Caki2 (cell line): ENCODE measurements at regions not wholly inside any gene's neighbourhood (a gene's known extent, or its start where the extent isn't known, plus 50 kb on each side); places are given as distances from the start of the nearest gene placed in this dataset.

Experiments used
- DNase-seq: peaks from one replicate; pipeline ENCODE4 v3.0.0-alpha.2; 2015; ENCODE audit warnings: low read depth
- in situ Hi-C: cut with HindIII; loops from 2 replicates; pipeline ENCODE4 v1.10.0; 2016; ENCODE audit warnings: low sequenced_read_pairs, low pct_unique_long_range_greater_than_20kb, mixed read lengths

DNA sequence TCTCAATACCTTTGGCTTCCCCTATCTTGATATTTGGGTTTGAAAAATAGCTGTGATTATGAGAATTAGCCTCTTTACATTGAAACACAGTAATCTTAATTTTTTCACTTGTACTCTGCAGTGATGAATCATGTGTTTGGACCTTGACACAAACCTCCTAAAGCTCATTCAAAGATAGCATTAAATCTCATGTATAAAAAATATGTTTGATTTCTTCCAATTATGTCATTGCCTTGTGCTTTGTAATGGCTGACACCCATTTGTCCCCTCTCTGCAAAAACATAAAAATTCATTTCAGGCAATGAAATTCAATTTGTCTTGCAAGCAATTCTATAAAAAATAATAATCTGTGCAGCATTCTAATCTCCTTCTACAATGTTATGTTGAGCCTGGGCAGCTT lies 422.4 kb upstream of the BOD1L1 start:
- no peak for DNase-seq
- in situ Hi-C loops = no loop called here

DNA sequence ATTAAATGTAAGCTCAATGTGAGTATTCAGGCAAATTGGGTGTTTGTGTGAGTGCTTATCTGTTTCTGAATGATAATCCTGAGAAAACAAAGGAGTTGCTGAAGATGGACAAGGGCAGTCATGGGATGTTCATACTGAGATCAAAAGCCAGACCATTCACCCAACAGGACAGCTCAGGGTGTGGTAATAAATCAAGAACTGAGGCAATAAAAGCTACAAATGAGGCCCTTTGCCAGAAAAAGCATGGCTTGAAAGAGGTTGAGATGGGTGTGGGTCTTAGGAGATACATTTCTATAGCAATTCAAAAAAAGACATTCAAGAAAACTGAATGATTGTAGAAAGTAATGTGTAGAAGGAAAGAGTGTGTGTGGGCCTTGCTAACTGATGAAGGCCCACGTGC lies 425.8 kb upstream of the BOD1L1 start:
- in situ Hi-C loops = no loop called here
- no peak for DNase-seq

DNA sequence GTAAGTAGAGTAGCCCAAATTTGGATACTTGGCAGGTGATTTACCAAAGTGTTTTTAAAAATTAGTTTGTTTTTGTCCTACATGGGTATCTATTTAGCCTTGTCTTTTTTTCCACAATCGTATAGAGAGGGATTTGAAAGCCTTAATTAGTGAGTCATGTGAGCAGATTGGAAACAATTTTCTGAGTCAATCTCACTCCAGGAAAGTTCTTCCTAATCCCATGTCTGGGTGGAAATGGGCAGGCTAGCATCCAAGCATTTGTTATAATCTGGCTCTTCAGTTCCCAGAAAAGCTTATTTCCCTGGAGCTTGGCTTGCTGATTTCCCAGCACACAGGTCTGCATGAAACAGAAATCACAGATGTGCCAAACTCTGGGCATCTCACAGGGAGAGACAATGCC lies 426.9 kb upstream of the BOD1L1 start:
- no peak for DNase-seq
- in situ Hi-C loops = no loop called here

GRCh38 chr4:14059006-14059405 lies 431.5 kb upstream of the BOD1L1 start:
- DNase-seq = no peak
- in situ Hi-C loops = no loop called here

DNA sequence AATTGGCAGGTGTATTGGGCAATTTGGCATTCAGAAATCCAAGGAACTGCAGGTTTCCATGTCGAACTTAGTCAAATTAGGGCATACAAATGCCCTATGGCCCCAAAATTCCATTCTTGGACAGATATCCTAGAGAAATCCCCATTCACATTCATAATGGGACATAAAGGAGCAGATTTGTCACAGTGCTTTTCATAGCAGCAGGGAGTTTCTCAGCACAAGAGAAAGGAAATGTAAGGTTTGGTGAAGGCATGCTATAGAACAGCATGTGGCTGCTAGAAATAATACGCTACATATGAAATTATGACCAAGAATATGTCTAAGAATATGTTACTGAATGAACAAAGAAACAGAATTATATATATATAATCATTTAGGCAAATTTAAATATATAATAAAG lies 437.5 kb upstream of the BOD1L1 start:
- in situ Hi-C loops = no loop called here
- no peak for DNase-seq

DNA sequence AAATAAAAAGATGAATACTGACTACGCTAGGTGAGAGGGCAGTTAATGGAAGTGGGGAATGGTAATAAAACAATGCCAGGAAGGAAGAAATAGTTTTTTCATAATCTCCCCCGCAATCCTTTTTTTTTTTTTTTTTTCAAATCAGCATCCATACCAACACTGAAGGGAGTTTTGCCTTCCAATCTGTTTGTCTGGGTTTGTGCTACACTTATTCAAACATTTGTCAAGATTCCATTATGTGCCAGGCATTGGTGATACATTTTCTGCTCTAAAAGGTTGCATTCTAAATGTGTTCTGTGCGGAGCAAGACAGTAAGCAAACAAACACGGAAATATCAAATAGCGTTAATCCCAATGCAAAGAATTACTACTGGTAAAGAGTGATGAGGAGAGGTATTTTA lies 437.9 kb upstream of the BOD1L1 start:
- no peak for DNase-seq
- in situ Hi-C loops = no loop called here

DNA sequence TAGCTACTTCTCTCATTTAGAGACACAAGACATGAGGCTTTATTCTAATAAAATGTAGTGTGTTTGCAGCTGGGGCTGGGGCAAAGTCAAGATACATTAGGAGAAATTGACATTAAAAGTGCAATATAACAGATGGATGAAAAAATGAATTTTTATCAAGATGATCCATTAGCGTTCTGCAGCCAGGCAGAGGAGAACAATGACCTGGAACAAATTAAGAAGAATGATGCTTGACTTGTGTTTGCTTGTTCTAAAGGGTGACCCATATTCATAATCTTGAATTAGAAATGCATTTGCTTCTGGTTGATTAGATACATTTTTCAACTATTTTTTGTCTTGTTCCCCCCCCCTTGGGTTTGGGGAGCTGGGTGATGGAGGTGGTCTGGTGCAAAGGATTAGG lies 439.5 kb upstream of the BOD1L1 start:
- DNase-seq = no peak
- in situ Hi-C loops = no loop called here

DNA sequence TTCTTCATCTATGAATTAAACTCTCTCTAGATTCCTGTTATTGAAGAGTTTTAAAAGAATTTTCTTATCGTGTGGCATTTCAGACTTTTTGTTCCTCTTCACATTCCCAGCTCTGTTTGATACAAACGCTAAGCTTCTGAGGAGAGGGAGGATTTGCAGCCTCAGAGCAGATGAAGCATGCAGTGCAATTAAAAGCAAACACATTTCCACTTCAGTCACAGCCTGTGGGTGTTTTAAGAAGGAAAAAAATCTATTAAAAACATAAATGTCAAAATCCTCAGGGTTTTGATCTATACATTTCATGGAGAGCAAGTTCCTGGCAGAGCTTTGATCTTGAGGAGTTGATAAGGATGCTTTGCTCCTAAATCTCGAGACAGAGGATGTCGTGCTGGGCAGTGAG lies 442.4 kb upstream of the BOD1L1 start:
- in situ Hi-C loops = no loop called here
- DNase-seq = no peak

- no peak for DNase-seq
- in situ Hi-C loops = no loop called here
These were observed 442.9 kb upstream of the BOD1L1 start for GRCh38 chr4:14070289-14070880.

DNA sequence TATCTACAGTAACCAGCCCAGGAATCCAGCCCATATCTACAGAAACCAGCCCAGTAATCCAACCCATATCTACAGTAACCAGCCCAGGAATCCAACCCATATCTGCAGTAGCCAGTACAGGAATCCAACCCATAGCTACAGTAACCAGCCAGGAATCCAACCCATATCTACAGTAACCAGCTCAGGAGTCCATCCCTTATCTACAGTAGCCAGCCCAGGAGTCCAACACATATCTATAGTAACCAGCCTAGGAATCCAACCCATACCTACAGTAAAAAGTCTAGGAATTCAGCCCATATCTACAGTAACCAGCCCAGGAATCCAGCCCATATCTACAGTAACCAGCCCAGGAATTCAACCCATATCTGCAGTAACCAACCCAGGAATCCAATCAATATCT lies 445.0 kb upstream of the BOD1L1 start:
- no peak for DNase-seq
- in situ Hi-C loops = no loop called here

DNA sequence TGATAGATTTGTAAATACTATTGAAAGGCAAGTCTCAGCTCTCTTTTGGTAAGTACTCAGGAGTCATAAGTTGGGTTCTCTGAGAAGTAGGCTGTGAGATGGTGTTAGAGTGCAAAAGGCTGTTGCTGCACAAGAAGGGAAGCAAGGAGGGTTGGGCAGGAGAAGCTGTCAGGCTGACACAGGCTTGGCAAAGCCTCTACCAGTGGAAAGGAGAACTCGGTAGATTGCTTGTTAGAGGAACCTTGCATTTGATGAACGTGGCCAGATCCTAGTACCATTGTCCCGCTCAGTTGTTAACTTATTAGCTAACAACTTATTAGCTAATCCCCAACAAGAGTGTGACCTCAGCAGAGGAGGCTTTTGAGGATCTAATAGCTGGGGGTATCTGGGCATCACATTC lies 449.3 kb upstream of the BOD1L1 start:
- DNase-seq = no peak
- in situ Hi-C loops = no loop called here

DNA sequence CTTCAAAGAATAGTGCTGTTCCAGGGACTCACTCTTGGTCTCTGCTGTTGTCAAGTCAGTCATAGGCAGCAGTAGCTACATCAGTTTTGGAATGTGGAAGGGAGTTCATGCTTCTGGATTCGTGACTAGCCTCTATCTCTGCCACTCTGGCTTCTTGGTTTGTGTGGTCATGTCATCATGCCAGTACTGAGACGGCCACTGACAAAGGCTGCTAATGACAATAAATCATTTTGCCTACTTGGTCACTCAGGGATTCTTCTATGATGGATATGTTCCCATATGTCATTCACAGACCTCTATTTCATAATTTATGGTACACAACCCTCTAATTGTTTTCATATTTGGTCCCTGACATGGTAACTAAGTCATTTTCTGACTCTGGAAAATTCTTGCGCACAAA lies 450.8 kb upstream of the BOD1L1 start:
- in situ Hi-C loops = no loop called here
- DNase-seq = no peak

GRCh38 chr4:14079601-14080000 lies 452.1 kb upstream of the BOD1L1 start:
- no peak for DNase-seq
- in situ Hi-C loops = no loop called here

- no peak for DNase-seq
- in situ Hi-C loops = no loop called here
These were observed 455.6 kb upstream of the BOD1L1 start for GRCh38 chr4:14083150-14083549.

- DNase-seq = no peak
- in situ Hi-C loops = no loop called here
These were observed 457.1 kb upstream of the BOD1L1 start for GRCh38 chr4:14084598-14084997.

GRCh38 chr4:14087459-14087858 lies 459.9 kb upstream of the BOD1L1 start:
- in situ Hi-C loops = no loop called here
- no peak for DNase-seq

- no peak for DNase-seq
- in situ Hi-C loops = no loop called here
These were observed 460.4 kb upstream of the BOD1L1 start for GRCh38 chr4:14087921-14088320.

DNA sequence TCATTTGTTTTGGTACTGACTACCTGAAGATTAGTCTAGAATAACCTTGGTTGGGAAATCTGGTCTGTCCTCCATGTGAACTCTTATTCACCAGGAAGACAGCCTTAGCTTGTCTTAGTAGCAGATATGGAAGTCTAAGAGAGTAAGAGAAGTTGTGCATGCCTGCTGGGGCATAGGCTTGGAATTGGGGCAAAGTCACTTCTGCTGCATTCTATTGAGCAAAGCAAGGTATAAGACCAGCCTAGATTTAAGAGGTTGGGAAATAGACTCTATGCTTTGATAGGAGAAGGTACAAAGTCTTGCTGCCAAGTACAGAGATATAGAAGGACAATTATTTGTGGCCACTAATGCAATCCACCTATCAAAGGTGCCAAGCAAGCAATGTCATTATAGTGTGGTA lies 464.0 kb upstream of the BOD1L1 start:
- DNase-seq = no peak
- in situ Hi-C loops = no loop called here

GRCh38 chr4:14091966-14092365 lies 464.4 kb upstream of the BOD1L1 start:
- DNase-seq = no peak
- in situ Hi-C loops = no loop called here

GRCh38 chr4:14092741-14093140 lies 465.2 kb upstream of the BOD1L1 start:
- in situ Hi-C loops = no loop called here
- DNase-seq = no peak

DNA sequence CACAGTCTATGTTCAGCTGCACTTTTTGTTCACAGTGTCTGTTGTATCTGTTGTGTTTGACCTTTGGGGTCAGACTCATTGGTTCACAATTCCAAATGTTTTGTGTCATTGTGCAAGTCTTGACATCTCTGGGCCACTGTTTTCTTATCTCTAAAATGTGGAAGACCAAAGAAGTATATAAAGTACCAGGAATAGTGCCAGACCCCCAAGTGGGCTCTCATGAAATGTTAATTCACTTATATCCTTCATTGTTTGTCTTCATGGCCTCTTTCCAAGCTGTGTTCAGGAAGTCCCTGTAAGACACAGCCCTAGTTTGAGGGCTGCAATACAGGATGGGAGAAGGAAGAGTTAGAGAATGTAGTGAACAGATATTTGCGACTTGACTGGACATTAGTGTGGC lies 468.3 kb upstream of the BOD1L1 start:
- in situ Hi-C loops = no loop called here
- DNase-seq = no peak
